HCT116 (cell line): ENCODE measurements at regions not wholly inside any gene's neighbourhood (a gene's known extent, or its start where the extent isn't known, plus 50 kb on each side); places are given as distances from the start of the nearest gene placed in this dataset.
A peak's percentile ranks its signal among the peaks of the same experiment; 100 is the strongest.

ENCODE experiments used
- ATAC-seq: fragments of 200-7000 bp; cut with Tn5 transposase; 2 replicates; pipeline ENCODE4 v1.9.1; 2020; ENCODE audit warnings: mild to moderate bottlenecking, moderate library complexity
- BruUV-seq: library from RNA; stranded (reverse); fragments of 400-500 nt; replicated peaks from 2 replicates; lab custom pipeline; 2021; lab: Mats Ljungman, UMichigan
- CTCF ChIA-PET: fragments of 300-600 bp; sonication (Branson Sonifier 250); formaldehyde crosslinking; loops from one replicate; lab custom pipeline; 2021; ENCODE audit warnings: antibody characterized with exemption; lab: Charles Lee
- POLR2A ChIA-PET: fragments of 300-600, 350-600 bp; sonication (Branson Sonifier 250); formaldehyde crosslinking; loops from one replicate; lab custom pipeline; 2021; ENCODE audit warnings: antibody characterized with exemption; lab: Charles Lee
- RAD21 ChIA-PET, 2 experiments: fragments of 300-600 bp; sonication (Branson Sonifier 250); formaldehyde crosslinking; loops; one replicate each; lab custom pipeline; 2023; ENCODE audit warnings: low total read pairs in 2 of 2; ENCODE audit not compliant: uncharacterized antibody in 2 of 2, unreplicated experiment in 2 of 2, low non-redundant PET in 1 of 2; lab: Charles Lee
- DNase-seq: peaks from one replicate; pipeline ENCODE4 v3.0.0-alpha.2; 2010; ENCODE audit warnings: low read depth, low spot score
- H2AFZ ChIP-seq: fragments of 200-600 bp; shearing (Covaris generic), sonication (generic); 2 replicates; pipeline ENCODE4 v1.6.1; 2017; ENCODE audit warnings: low read depth, mixed run types, mixed read lengths, antibody characterized with exemption, low read length; ENCODE audit not compliant: poor library complexity, severe bottlenecking
- H3K27ac ChIP-seq: 2 replicates; pipeline ENCODE4 v1.5.1; 2012; ENCODE audit warnings: low read depth, low read length
- H3K27me3 ChIP-seq: fragments of 200-600 bp; sonication (generic); 2 replicates; pipeline ENCODE4 v1.6.1; 2016; ENCODE audit warnings: mixed run types, low read length, mixed read lengths; ENCODE audit not compliant: insufficient read depth
- H3K36me3 ChIP-seq, 2 experiments: fragments of 200-500 bp in 1 of 2; fragments of 200-600 bp in 1 of 2; sonication (Bioruptor generic) in 1 of 2; sonication (generic) in 1 of 2; 2 replicates each; pipeline versions ENCODE4 v1.5.1 to v1.6.1; 2014 to 2016; ENCODE audit warnings: low read length in 2 of 2, inconsistent platforms in 1 of 2, mixed read lengths in 1 of 2, mixed run types in 1 of 2; ENCODE audit not compliant: insufficient read depth in 2 of 2, control insufficient read depth in 1 of 2
- H3K4me1 ChIP-seq, 2 experiments: fragments of 200-600 bp in 1 of 2; sonication (generic) in 1 of 2; 2 replicates each; pipeline versions ENCODE4 v1.5.1 to v1.6.1; 2012 to 2017; ENCODE audit warnings: low read length in 2 of 2, inconsistent platforms in 1 of 2, mild to moderate bottlenecking in 1 of 2, mixed read lengths in 1 of 2, mixed run types in 1 of 2, moderate library complexity in 1 of 2; ENCODE audit not compliant: insufficient read depth in 2 of 2, control insufficient read depth in 1 of 2
- H3K4me2 ChIP-seq: fragments of 200-600 bp; sonication (generic); 2 replicates; pipeline ENCODE4 v1.6.1; 2017; ENCODE audit warnings: mixed run types, low read length, mixed read lengths
- H3K4me3 ChIP-seq, 2 experiments: fragments of 200-600 bp in 1 of 2; sonication (generic) in 1 of 2; replicated peaks in 1 of 2; 2 replicates each; pipeline ENCODE4 v1.5.1; 2011 to 2016; ENCODE audit warnings: low read length in 2 of 2, control low read depth in 1 of 2, low read depth in 1 of 2, mild to moderate bottlenecking in 1 of 2, mixed read lengths in 1 of 2, mixed run types in 1 of 2
- H3K79me2 ChIP-seq: fragments of 200-600 bp; sonication (generic); 2 replicates; pipeline ENCODE4 v1.6.1; 2017; ENCODE audit warnings: mild to moderate bottlenecking, mixed run types, low read length, moderate library complexity, mixed read lengths; ENCODE audit not compliant: insufficient read depth
- H3K9ac ChIP-seq: fragments of 200-600 bp; sonication (generic); 2 replicates; pipeline ENCODE4 v1.6.1; 2016; ENCODE audit warnings: low read length, mixed read lengths
- H3K9me2 ChIP-seq: fragments of 200-600 bp; sonication (generic), shearing (Covaris generic); 2 replicates; pipeline ENCODE4 v1.6.1; 2017; ENCODE audit warnings: mixed run types, mild to moderate bottlenecking, moderate library complexity; ENCODE audit not compliant: insufficient read depth
- H3K9me3 ChIP-seq, 2 experiments: fragments of 200-500 bp in 1 of 2; fragments of 200-600 bp in 1 of 2; sonication (Bioruptor generic) in 1 of 2; sonication (generic) in 1 of 2; 2 replicates each; pipeline ENCODE4 v1.6.1; 2014 to 2017; ENCODE audit warnings: low read length in 2 of 2, mixed read lengths in 2 of 2, inconsistent platforms in 1 of 2, low read depth in 1 of 2, mild to moderate bottlenecking in 1 of 2, mixed run types in 1 of 2, moderate library complexity in 1 of 2; ENCODE audit not compliant: control insufficient read depth in 1 of 2, insufficient read depth in 1 of 2
- H4K20me1 ChIP-seq: fragments of 200-600 bp; sonication (generic), shearing (Covaris generic); 2 replicates; pipeline ENCODE4 v1.6.1; 2017; ENCODE audit warnings: mixed run types, mild to moderate bottlenecking, moderate library complexity; ENCODE audit not compliant: insufficient read depth
- CEBPB ChIP-seq: IDR thresholded peaks from 2 replicates; pipeline ENCODE4 v1.6.1; 2012; ENCODE audit warnings: low read depth
- EGR1 ChIP-seq: IDR thresholded peaks from 2 replicates; pipeline ENCODE4 v1.6.1; 2012; ENCODE audit warnings: low read depth
- ELF1 ChIP-seq: IDR thresholded peaks from 2 replicates; pipeline ENCODE4 v1.6.1; 2012; ENCODE audit warnings: low read depth, borderline replicate concordance
- EZH2 ChIP-seq: fragments of 200-600 bp; sonication (generic); IDR thresholded peaks from 2 replicates; pipeline ENCODE4 v1.6.1; 2017; ENCODE audit warnings: antibody characterized with exemption, mixed run types
- EZH2phosphoT487 ChIP-seq: fragments of 200-600 bp; IDR thresholded peaks from 2 replicates; pipeline ENCODE4 v1.6.1; 2018; ENCODE audit warnings: antibody characterized with exemption, borderline replicate concordance
- FOSL1 ChIP-seq: IDR thresholded peaks from 2 replicates; pipeline ENCODE4 v1.6.1; 2012; ENCODE audit warnings: low read depth
- JUND ChIP-seq: IDR thresholded peaks from 2 replicates; pipeline ENCODE4 v1.6.1; 2012
- POLR2A ChIP-seq: IDR thresholded peaks from 2 replicates; pipeline ENCODE4 v1.7.0; 2011; ENCODE audit warnings: borderline replicate concordance; ENCODE audit not compliant: insufficient read depth, insufficient read length; ENCODE audit errors: extremely low read depth
- POLR2AphosphoS5 ChIP-seq: IDR thresholded peaks from 2 replicates; pipeline ENCODE4 v1.6.1; 2011; ENCODE audit warnings: mild to moderate bottlenecking, low read depth, low read length, moderate library complexity
- REST ChIP-seq: IDR thresholded peaks from 2 replicates; pipeline ENCODE4 v1.6.1; 2012; ENCODE audit warnings: low read depth
- SIN3A ChIP-seq: IDR thresholded peaks from 2 replicates; pipeline ENCODE4 v1.6.1; 2012; ENCODE audit warnings: low read depth
- TCF7L2 ChIP-seq: IDR thresholded peaks from 2 replicates; pipeline ENCODE4 v1.7.0; 2011; ENCODE audit warnings: borderline replicate concordance, inconsistent platforms; ENCODE audit not compliant: insufficient read depth, insufficient read length; ENCODE audit errors: extremely low read depth
- YY1 ChIP-seq: IDR thresholded peaks from 2 replicates; pipeline ENCODE4 v1.6.1; 2011; ENCODE audit warnings: low read length, low read depth, moderate library complexity, mild to moderate bottlenecking; ENCODE audit not compliant: insufficient replicate concordance; ENCODE audit errors: extremely low read depth
- ZBTB33 ChIP-seq: IDR thresholded peaks from 2 replicates; pipeline ENCODE4 v1.6.1; 2011; ENCODE audit warnings: mild to moderate bottlenecking, low read length, moderate library complexity; ENCODE audit not compliant: insufficient replicate concordance; ENCODE audit errors: extremely low read depth
- ZFX ChIP-seq: fragments of 450-650 bp; IDR thresholded peaks from 2 replicates; pipeline ENCODE4 v1.6.1; 2017
- intact Hi-C: fragments of 100-400 bp; cut with micrococcal nuclease; formaldehyde crosslinking; loops from 2 replicates; pipeline ENCODE4 v1.10.0; 2022
- TF ChIP-seq, protein P1 (sequence below): IDR thresholded peaks from 2 replicates; pipeline ENCODE4 v1.6.1; 2012

DNA sequence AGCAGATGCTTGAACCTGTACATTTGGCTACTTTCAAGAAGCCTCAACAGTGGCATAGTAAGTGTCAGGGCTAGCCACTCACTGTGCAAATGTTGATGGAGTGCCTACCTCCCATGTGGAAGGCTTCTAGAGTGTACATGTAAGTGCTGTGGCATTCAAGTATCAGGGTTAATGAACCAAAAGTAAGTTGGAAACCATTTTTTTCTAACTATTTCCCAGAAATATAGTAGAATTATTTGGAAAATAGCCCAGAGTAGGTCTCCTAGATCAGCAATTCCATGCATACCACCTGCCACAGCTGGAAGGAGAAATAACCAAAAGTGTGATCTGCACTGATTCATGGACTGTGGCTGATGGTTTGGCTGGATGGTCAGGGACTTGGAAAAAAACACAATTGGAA lies 53.3 kb downstream of the FOXD1 start:
- Histone ChIP-seq H3K79me2 (no peaks in the 10 kb centered on the region), H3K4me3 (no peak overlapping the region), H4K20me1 (no peaks in the 10 kb centered on the region), H3K9me3 (no peaks in the 10 kb centered on the region), H3K27me3 (no peaks in the 10 kb centered on the region), H3K9me2 (no peaks in the 10 kb centered on the region), H3K36me3 (no peaks in the 10 kb centered on the region), H3K4me1 (peaks cover 0 to 10% of the 10 kb centered on the region in 2 experiments; a peak in 3 of 4 replicates), H3K9ac (no peak overlapping the region), H3K27ac (no peak overlapping the region), H2AFZ (no peak overlapping the region), H3K4me2 (no peak overlapping the region)
- ChIA-PET RAD21 (no interaction called here), POLR2A (no interaction called here), CTCF (interaction anchor here (1.4 kb wide), 1 partner anchor 179 kb away, joined by 3 read pairs; no protein-coding TSS in a partner anchor)
- no TSS peak for BruUV-seq
- intact Hi-C loops: no loop called here
- DNase-seq (no peak), ATAC-seq (no peak)
- no peak for TF ChIP-seq ZFX
- TF ChIP-seq EGR1: no peak
- no peak for TF ChIP-seq CEBPB
- no peak for TF ChIP-seq EZH2phosphoT487
- TF ChIP-seq YY1: no peak

DNA sequence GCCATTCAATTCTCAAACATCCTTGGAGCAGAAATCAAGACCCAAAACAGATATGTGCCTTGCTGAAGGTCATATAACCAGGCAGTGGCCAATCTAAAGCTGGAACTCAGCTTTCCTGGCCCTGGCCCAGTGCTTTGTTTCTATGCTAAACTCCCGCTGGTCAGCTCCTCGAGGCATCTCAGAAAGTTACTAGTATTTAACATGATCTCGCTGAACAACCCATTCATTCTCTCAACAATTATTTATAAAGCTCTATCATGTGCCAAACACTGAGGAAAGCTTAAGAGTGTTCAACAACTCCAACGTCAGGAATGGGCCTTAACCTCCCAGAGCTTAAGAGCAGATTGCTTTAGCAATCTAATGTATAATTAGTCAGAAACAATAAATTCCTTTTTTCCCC lies 54.0 kb downstream of the FOXD1 start:
- no peak for DNase-seq
- Histone ChIP-seq H3K9me3 (no peaks in the 10 kb centered on the region), H4K20me1 (no peaks in the 10 kb centered on the region), H3K36me3 (no peaks in the 10 kb centered on the region), H2AFZ (no peak overlapping the region), H3K9ac (no peak overlapping the region), H3K4me3 (no peak overlapping the region), H3K79me2 (no peaks in the 10 kb centered on the region), H3K27ac (no peak overlapping the region), H3K4me2 (peak overlapping the region; percentile 15; the same call in 1 of the 2 replicates), H3K9me2 (no peaks in the 10 kb centered on the region), H3K27me3 (no peaks in the 10 kb centered on the region), H3K4me1 (peaks cover 0 to 10% of the 10 kb centered on the region in 2 experiments; a peak in 3 of 4 replicates)
- no peak for ATAC-seq
- intact Hi-C loops: no loop called here
- POLR2A ChIA-PET: interaction anchor here (1.0 kb wide), 1 partner anchor 54 kb away, joined by 3 read pairs; the partner anchor contains the start of gene FOXD1
- CTCF ChIA-PET: interaction anchor here (1.4 kb wide), 1 partner anchor 179 kb away, joined by 3 read pairs; no protein-coding TSS in a partner anchor
- no TSS peak for BruUV-seq
- RAD21 ChIA-PET: no interaction called here
- no peak for TF ChIP-seq JUND
- no peak for TF ChIP-seq REST
- no peak for TF ChIP-seq CEBPB
- no peak for TF ChIP-seq TCF7L2
- TF ChIP-seq ZBTB33: no peak
- TF ChIP-seq, protein P1, sequence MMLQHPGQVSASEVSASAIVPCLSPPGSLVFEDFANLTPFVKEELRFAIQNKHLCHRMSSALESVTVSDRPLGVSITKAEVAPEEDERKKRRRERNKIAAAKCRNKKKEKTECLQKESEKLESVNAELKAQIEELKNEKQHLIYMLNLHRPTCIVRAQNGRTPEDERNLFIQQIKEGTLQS: no peak
- no peak for TF ChIP-seq POLR2AphosphoS5
- TF ChIP-seq POLR2A: no peak
- no peak for TF ChIP-seq ELF1
- TF ChIP-seq YY1: no peak
- TF ChIP-seq EZH2: no peak
- no peak for TF ChIP-seq FOSL1
- no peak for TF ChIP-seq EGR1
- TF ChIP-seq SIN3A: no peak
- TF ChIP-seq ZFX: no peak
